NCI-H526 (cell line): ENCODE measurements at regions not wholly inside any gene's neighbourhood (a gene's known extent, or its start where the extent isn't known, plus 50 kb on each side); places are given as distances from the start of the nearest gene placed in this dataset.
"Not testable (repeated sequence)": the region's sequence is repeated elsewhere in the genome, so short reads cannot be mapped to it uniquely, and the experiment has no call there.

Experiments
- DNase-seq, 2 experiments: peaks; one replicate each; lab custom pipeline; 2025; lab: John Stamatoyannopoulos, UW

GRCh38 chr1:47594627-47595026, 156.8 kb downstream of the FOXD2 start:
- no peak for DNase-seq

- DNase-seq, result no peak
These were observed 158.5 kb downstream of the FOXD2 start for GRCh38 chr1:47596328-47596727.

- DNase-seq, result no peak
These were observed 160.5 kb downstream of the FOXD2 start for GRCh38 chr1:47598357-47598756.

- no peak for DNase-seq
These were observed 161.9 kb downstream of the FOXD2 start for GRCh38 chr1:47599777-47600176.

- not testable (repeated sequence) for DNase-seq
These were observed 164.6 kb downstream of the FOXD2 start for GRCh38 chr1:47602491-47602890.

- DNase-seq, result not testable (repeated sequence)
These were observed 167.0 kb downstream of the FOXD2 start for GRCh38 chr1:47604869-47605268.

- no peak for DNase-seq
These were observed 170.5 kb downstream of the FOXD2 start for GRCh38 chr1:47608296-47608875.

GRCh38 chr1:47611992-47612391, 174.1 kb downstream of the FOXD2 start:
- DNase-seq, result no peak

- no peak for DNase-seq
These were observed 175.0 kb downstream of the FOXD2 start for GRCh38 chr1:47612819-47613218.

- no peak for DNase-seq
These were observed 178.2 kb downstream of the FOXD2 start for GRCh38 chr1:47616036-47616435.

GRCh38 chr1:47616906-47617305, 179.1 kb downstream of the FOXD2 start:
- DNase-seq, result no peak

GRCh38 chr1:47617381-47618221, 179.8 kb downstream of the FOXD2 start:
- DNase-seq, result no peak

- no peak for DNase-seq
These were observed 180.4 kb downstream of the FOXD2 start for GRCh38 chr1:47618222-47618720.

GRCh38 chr1:47618830-47619229, 181.0 kb downstream of the FOXD2 start:
- DNase-seq, result no peak

- no peak for DNase-seq
These were observed 183.6 kb downstream of the FOXD2 start for GRCh38 chr1:47621483-47621882.

- no peak for DNase-seq
These were observed 184.1 kb downstream of the FOXD2 start for GRCh38 chr1:47621977-47622376.

- DNase-seq, result no peak
These were observed 185.1 kb downstream of the FOXD2 start for GRCh38 chr1:47622776-47623556.

- no peak for DNase-seq
These were observed 185.7 kb downstream of the FOXD2 start for GRCh38 chr1:47623557-47623940.

GRCh38 chr1:47624531-47624930, 186.7 kb downstream of the FOXD2 start:
- peak; percentile 27 to 61 for DNase-seq

GRCh38 chr1:47627016-47627415, 189.2 kb downstream of the FOXD2 start:
- DNase-seq, result no peak

GRCh38 chr1:47627471-47628370, 189.9 kb downstream of the FOXD2 start:
- no peak for DNase-seq

- DNase-seq, result no peak
These were observed 191.4 kb downstream of the FOXD2 start for GRCh38 chr1:47629201-47629600.
